ENCODE measurements at regions not wholly inside any gene's neighbourhood (a gene's known extent, or its start where the extent isn't known, plus 50 kb on each side); places are given as distances from the start of the nearest gene placed in this dataset.
A peak's percentile ranks its signal among the peaks of the same experiment; 100 is the strongest.
"Not testable (repeated sequence)": the region's sequence is repeated elsewhere in the genome, so short reads cannot be mapped to it uniquely, and the experiment has no call there.

DNA sequence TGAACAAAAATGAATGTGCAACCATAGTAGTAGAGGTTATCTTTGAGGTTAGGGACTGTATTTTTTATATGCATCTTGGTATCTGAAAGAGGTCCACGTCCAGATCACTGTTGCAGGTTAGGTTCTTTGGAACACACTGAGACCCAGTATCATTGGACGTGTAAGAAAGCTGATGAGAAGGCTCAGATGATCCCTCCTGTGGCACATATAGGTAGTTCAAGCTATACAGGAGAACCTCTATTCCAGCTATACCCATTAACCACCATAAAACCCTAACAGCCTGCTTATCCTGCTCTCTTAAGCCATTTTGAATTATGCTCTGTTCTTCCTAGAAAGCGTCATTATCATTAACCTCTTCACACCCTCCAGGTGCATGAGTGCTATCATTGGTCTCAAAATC, 930.7 kb upstream of the HS3ST1 start:
- no peak for DNase-seq

DNA sequence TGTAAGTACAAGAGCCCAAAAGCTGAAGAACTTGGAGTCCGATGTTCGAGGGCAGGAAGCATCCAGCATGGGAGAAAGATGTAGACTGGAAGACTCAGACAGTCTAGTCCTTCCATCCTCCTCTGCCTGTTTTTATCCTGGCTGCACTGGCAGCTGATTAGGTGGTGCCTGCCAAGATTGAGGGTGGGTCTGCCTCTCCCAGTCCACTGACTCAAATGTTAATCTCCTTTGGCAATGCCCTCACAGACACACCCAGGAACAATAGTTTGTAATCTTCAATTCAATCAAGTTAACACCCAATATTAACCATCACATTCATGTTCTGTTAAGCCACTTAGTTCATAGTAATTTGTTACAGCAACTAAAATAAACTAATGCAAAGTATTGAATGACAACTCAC, 904.4 kb upstream of the HS3ST1 start:
- DNase-seq, result not testable (repeated sequence)

DNA sequence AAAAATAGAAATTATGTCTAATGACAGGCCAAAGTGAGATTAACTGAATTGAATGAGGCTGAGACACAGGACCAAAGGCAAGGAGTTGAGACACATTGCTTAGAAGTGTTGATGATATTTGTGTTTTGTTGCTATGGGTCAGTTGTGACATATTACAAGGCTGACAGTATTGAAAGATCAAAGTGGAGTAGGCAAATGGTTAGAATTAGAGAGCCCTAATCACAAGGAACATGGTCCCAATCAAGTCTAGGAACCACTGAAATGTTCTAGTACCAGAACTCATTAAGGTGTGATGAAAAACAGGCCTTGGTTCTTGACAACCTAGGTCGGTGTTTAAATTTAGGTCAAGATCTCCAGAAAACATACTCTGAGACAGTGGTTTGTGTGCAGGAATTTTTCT, 896.3 kb upstream of the HS3ST1 start:
- DNase-seq, result no peak

DNA sequence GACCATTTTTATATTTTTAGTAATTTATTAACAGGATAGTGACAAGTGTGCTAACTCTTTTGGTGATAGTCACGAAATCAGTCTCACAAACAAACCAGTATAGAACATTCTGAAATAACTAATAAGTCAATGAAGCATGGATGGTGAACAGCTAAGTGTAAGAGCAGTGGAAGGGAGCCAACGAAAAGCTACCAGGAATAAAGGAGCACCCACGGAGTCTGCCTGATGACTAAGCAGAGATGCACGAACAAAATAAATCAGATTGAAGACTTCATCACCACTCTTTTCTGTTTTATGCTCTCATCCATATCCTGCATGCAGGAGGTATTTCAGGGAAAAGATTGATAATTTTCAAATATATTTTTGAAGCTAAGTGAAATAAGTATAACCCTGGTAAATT, 891.1 kb upstream of the HS3ST1 start:
- no peak for DNase-seq

DNA sequence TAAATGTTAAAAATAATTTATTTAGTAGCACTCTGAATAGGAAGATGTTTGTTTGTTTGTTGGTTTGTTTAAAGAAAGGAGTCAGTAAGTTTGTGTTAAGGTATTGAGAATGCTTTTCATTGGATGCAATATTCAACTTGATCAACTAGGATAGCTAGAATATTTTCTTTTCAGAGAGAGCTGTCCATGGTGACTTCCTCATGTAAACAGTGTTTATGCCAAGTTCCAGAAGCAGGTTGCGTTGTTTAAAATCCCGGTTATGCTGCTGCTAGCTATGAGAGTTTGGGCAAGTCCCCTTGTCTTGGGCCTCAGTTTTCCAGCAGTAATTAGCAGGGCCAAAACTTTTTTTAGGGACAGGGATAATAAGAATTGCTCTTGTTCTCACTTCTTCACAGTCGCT, 876.2 kb upstream of the HS3ST1 start:
- DNase-seq, result no peak

DNA sequence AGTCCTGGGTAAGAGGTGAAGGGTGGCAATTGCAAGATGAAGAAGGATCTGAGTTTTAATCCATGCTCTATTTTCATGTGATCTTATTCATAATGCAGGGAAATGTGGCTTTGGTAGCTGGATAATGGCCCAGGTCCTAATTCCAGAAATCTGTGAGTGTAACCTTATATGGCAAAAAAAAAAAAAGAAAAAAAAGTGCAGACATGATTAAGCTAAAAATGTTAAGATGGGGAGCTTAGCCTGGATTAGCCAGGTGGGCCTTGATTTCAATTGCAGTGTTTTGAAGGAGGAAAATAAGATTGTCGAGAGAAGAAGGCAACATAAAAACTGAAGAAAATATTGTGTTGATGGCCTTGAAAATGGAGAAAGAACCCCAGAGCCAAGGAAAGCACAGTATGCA, 867.7 kb upstream of the HS3ST1 start:
- DNase-seq, result no peak

DNA sequence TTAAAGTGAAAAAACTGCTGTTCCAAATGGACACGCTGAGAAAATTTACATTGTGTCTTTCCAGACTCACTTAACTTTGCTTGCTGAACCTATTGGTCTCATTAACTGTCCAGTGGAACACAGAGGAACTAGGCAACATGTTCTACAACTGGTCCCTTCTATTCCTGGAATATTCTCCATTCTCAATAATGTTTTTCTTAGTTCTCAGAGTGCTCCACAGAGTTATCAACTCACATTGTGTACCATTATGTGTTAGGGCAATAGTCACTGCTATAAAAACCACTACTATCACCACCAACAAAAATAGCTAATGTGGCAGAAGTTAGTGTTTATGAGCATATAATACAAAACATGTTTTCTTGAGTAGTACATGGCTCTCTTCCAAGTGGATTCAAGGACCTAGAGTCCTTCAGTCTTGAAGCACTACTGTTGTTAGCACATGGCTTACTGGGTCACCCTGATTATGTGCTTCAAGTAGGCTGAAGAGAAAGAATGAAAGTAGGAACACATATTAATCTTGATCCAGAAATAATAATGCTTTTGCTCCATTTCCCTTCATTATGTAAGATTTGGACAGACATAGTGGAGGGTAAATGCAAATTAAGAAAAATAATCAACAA, 865.3 kb upstream of the HS3ST1 start:
- no peak for DNase-seq

DNA sequence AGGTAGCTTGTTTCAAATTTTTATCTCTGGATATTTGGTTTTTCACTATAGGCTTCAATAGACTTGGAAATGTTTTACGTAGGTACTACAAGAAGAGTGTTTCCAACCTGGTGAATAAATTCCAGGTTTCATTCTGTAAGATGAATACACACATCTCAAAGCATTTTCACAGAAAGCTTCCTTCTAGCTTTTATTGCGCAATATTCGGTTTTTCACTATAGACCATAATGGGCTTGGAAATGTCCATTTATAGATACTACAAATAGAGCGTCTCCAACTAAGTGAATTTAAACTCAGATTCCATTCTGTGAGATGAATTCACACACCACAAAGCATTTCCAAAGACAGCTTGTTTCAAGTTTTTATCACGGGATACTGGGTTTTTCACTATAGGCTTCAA, 857.7 kb upstream of the HS3ST1 start:
- DNase-seq, result no peak

DNA sequence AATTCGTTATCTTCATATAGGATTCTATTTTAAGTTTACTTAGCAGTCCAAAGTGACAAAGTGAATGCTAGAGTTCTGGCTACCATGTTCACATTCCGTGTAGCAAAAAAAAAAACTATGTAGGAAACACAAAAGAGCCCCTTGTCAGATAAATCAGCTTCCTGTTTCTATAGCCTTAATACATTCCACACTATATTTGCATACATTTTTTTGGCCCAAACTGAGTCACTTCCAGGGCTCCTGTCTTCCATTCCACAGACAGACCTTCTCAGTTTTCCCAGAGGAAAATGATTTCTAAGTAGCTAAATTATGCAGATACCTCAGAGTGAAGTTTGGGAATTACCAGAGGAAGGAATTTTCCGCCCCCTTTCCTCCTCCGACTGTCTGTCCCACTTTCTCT, 841.9 kb upstream of the HS3ST1 start:
- no peak for DNase-seq

DNA sequence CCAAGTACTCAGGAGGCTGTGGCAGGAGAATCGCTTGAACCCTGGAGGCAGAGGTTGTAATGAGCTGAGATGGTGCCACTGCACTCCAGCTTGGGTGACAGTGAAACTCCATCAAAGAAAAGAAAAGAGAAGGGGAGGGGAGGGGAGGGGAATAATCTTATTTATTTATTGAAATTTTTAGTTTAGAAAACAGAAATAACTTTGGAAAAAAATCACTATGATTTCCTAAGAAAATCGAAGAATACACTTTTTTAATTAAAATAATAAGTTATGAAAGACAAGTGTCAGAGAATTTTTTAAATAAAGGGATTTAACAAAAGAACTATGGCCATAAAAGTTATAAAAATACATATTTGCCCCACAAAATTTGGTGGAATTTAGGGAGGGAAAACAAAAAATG, 836.9 kb upstream of the HS3ST1 start:
- DNase-seq, result no peak

DNA sequence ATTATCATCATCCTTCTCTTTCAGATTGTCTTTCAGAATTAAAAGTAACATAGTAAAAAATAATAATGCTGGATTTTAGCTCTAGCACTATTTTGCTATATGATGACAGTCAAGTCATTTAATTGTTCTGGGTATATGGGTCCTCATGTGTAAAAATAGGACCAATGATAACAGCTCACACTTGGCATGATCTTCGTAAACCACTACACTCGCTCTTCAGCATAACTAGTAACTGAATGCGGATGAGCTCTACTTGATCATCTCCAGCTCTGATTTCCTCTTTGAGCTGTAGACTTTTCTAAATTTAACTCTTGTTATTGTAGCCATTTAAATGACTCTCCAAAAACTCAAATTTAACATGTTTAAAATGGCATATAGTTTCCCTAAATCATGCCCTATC, 831.8 kb upstream of the HS3ST1 start:
- DNase-seq, result no peak

DNA sequence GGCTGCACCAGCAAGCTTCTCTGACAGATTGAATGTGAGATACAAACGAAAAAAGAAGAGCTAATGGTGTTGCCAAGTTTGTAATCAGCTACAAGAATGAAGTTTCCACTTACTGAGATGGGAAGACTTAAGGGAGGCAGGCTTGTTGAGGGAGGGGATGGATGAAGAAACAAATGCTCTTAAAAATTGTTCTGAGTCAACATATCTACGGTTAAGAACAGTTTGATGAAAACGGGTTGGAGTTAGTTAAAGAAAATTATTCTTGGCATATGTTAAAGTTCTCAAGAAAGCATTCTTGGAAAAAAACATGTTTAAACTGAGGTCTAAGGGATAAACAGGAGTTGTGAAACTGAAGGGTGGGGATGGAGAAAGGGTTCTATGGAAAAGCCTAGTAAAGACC, 816.3 kb upstream of the HS3ST1 start:
- DNase-seq, result no peak

DNA sequence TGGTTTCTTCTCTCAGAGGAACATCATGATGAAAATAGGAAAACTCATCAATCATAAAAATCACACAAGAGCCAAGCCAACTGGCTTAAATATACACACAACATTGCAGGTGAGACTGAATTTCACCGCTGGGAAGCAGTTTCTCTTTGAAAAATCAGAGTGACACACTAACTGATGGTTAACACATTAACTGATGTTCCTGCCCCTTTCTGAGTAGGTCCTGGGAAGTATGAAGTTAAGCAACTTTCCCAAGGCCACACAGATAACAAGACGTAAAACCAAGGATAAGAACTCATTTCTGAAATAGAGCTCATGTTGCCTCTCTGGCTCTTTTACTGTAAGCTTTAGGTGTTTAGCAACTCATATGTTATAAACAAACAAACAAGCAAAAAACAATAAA, 813.7 kb upstream of the HS3ST1 start:
- DNase-seq, result no peak

DNA sequence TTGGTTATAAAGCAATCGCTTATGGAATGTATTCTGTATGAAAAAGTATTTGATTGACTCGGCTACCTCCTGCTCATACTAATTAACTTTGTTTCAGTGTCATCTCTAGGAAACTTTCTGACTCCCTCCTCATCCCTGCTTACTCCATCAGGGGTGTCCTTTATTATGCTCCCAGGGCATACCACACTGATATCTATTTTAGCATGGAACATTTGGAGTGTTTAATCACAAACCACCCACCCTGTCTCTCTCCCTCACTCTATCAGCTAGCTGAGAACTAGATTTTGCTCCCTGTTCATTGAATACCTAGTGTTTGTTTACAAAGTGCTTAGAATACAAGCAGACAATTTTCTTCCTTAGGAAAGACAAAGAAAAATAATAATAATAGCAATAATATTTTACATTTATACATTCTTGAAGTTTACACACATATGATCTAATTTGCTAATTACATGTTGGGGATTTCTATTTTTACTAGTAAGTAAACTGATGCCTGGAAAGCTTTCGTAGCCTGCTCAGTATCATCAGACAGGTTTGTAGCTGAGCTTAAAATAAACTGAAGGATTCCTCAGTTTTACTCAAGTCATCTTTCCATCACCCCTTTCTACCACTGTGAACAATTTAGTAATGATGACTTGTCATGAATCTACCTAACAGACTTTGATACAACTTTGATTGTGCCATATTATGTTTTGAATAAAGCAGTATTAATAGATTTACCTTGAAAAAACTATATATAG, 811.4 kb upstream of the HS3ST1 start:
- DNase-seq, result no peak

DNA sequence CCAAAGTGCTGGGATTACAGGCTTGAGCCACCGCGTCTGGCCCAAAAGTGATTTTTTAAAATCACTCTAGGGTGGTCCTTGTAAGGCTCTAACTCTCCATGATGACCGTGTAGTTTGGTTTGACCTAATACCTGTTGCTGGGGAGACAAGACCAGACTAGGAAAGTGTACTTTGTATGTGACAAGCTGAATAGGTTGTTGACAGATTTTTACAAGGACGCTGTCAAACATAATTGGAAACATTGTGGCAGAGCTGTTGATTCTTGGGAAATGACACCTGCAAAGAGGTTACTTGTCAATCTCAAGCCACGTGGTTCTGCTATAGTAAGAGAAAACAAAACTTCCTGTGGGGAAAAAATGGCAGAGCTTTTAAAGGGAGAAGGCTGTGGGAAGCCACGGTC, 802.4 kb upstream of the HS3ST1 start:
- DNase-seq, result no peak

DNA sequence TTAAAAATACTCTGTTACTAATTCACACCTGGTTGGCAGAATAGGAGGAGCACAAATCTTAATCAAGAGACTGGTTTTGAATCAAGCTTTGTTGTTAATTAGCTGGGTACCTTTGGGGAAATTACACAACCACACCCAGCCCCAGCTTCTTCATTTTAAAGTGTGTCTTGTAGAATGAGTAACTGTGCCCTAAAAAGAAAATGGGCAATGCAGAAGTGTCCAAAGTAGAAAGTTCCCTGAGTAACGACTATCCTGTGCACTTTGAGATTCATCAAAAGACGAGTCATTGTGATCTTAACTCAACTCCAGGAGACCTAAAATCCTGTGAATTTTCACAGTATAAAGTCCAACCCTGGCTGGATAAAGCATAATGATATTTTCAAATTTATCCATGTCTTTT, 792.3 kb upstream of the HS3ST1 start:
- DNase-seq, result no peak

DNA sequence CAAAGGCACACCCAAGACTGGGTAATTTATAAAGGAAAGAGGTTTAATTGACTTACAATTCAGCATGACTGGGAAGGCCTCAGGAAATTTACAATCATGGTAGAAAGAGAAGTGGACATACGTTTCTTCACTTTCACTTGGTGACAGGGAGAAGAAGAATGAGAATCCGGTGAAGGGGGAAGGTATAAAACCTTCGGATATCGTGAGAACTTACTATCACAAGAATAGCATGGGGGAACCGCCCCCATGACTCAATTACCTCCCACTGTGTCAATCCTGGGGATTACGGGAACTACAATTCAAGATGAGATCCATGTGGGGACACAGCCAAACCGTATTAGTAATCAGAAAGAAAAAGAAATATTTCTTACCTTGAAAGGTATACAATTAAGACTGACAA, 782.9 kb upstream of the HS3ST1 start:
- DNase-seq, result no peak

DNA sequence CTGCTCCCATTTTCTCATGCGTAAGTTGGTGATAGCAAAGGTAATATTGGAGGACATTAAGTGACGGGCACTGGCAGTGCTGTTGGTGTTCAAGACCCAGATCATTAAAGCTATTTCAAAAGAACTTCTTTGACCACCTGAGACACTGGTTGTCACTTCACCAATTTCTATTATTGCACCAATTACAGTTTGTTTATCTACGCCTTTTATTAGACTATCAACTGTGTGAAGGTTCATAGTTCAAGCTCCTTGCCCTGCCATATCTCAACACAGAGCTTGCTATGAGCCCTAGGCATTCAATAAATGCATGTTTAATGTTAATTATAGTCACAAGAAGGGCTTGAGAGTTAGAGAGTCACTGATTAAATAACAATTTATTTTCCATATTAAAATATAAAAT, 778.7 kb upstream of the HS3ST1 start:
- no peak for DNase-seq

DNA sequence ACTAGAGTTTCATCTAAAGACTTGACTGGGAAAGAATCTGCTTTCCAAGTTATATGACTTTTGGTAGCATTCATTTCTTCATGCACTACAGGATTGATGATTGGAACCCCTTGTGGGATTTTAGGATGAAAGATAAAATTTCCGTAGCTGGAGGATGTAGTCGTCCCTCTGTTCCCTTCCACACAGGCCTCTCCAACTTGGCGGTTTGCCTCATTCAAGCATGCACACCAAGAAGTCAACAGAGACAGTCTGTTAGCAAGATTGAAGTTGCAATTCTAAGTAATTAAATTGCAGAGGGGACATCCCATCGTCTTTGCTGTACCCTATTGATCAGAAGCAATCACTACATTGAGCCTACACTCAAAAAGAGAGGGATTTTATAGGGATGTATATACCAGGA, 777.4 kb upstream of the HS3ST1 start:
- DNase-seq, result no peak

DNA sequence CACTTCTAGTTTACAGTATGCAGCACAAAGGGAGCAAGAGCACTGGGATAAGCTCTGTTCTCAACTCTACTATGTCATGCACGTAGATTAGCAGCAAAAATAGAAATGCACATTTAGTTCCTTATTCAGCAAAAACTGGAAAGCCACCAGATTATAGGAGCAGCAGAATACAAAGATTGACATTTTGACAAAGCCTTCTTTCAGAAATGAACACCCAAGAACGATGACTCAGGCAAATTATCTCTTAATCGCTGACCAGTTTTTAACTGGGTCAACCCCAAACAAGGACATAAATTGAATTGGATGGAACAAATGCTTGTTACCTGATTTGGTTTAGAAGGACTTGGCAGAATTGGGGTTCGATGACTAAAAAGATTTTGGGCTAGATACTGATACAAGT, 775.3 kb upstream of the HS3ST1 start:
- DNase-seq, result no peak

DNA sequence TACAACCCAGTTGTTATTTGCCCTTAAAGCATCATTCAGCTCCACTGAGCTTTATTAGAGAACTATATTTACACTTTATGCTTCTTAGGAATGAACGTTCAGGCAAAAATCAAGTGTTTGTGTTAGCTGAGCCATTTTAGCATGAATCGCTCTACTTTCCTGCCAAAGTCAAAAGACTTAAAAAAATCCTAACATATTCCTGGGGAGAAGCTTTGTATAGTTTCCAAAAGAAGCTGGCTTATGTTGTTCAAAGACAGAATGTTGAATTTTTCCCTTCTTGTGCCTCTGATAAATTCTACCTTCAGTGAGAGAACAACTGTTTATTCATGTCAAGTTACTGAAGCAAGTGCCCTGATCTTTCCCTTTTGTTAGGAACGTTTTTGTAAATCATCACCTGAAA, 771.5 kb upstream of the HS3ST1 start:
- no peak for DNase-seq

DNA sequence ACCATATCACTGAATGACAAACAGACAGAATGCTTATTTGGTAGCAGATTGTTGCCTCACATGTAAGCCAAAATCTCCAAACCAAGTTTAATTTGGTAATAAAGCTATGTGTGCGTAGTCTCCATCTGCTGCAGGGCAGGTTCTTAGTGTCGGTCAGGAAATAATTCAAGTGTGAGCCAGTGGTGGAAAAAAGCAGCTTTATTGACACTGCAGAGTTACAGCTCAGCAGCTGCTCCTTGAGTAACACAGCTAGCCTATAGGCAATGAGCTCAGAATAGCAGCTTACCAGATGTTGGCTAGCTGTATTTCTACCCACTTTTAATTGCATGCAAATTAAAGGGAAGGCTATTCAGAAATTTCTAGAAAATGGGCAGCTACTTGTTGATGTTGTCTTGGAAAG, 757.8 kb upstream of the HS3ST1 start:
- no peak for DNase-seq

DNA sequence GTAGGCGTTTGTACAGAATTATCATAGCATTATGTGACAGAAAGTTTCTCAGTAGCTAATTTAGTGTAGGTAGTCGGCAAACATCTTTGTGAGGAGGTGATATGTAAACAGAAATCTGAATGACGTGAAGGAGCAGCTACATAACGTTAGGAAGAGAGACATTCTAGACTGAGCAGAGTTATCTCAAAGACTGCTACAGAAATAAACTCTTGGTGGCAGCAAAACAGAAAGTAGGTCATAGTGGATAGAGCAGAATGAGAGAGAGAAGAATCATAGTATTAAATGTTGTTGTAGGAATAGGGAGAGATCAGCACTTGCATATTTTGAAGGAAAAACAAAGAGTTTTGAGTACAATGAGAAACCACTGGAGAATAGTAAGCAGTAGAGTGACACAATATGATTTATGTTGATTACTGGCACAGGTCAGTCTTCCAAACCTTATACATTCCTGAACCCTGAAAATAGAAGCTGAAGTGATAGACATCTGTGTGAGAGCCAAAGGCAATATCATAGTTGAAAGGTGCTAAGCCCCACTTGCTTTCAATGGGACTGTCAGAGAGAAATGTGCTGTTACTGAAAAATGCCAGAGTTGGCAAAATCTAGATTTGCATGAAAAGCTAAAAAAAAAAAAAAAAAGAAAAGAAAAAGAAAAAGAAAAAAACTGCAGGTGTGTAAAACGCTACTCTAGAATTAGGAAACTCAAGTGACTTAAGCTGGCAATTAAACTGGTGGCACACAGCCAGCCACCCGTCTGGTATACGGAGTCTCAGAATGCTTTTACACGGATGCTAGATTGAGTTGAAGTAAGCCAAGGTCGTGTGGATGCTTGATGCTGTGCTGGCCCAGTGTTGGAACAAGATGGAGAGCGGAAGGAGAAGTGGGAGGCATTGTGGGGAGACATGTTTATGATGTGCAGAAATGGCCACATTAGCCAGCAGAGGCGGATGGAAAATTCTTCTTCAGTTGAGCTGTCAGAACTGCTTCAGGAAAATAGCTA, 750.2 kb upstream of the HS3ST1 start:
- peak; percentile 8 for DNase-seq

Measured in muscle of arm (tissue), 1 donor.